ENCODE measurements at regions not wholly inside any gene's neighbourhood (a gene's known extent, or its start where the extent isn't known, plus 50 kb on each side); places are given as distances from the start of the nearest gene placed in this dataset.
A peak's percentile ranks its signal among the peaks of the same experiment; 100 is the strongest.
"Not testable (repeated sequence)": the region's sequence is repeated elsewhere in the genome, so short reads cannot be mapped to it uniquely, and the experiment has no call there.

- FAIRE-seq (no peak), DNase-seq (ENCODE audit: low spot score) (no peak)
Measured at GRCh38 chr10:55169493-55169892, 368.5 kb upstream of the PCDH15 start.

DNA sequence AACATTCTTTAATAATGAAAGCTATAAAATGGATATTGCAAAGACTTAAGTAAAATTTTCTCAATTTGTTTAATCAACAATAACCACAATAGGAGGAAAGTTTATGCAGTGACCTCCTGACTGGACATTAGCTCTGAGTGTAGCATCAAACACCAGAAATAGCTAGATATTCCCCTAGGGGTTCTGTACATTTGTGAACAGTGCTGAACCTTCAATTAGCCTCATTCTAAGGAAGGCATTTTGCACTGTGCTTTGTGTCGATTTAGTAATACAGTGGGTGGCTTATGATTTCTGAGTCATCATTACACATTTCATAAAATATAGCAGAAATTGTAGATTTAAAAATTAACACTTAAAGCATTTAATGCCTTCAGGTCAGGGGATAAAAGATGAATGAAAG is 367.3 kb upstream of the PCDH15 start:
- DNase-seq (ENCODE audit: low spot score) (no peak), FAIRE-seq (no peak)

DNA sequence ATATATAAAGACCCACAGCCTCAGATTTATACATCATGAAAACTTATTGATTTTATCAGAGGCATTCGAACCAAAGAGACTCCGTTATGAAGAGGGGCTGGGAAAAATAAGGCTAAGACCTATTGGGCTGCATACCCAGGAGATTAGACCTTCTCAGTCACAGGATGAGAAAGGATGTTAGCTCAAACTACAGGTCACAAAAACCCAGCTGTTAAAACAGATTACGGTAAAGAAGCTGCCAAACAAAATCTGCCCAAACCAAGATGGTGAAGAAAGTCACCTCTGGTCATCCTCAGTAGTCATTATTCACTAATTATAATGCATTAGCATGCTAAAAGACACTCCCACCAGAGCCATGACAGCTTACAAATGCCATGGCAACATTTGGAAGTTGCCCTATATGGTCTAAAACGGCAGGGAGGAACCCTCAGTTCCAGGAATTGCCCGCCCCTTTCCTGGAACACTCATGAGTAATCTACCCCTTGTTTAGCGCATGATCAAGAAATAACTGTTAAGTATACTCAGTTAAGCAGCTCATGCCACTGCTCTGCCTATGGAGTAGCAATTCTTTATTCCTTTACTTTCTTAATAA is 362.5 kb upstream of the PCDH15 start:
- FAIRE-seq (no peak), DNase-seq (ENCODE audit: low spot score) (no peak)

GRCh38 chr10:55162321-55162720 is 361.3 kb upstream of the PCDH15 start:
- not testable (repeated sequence) for DNase-seq (ENCODE audit: low spot score); FAIRE-seq

DNA sequence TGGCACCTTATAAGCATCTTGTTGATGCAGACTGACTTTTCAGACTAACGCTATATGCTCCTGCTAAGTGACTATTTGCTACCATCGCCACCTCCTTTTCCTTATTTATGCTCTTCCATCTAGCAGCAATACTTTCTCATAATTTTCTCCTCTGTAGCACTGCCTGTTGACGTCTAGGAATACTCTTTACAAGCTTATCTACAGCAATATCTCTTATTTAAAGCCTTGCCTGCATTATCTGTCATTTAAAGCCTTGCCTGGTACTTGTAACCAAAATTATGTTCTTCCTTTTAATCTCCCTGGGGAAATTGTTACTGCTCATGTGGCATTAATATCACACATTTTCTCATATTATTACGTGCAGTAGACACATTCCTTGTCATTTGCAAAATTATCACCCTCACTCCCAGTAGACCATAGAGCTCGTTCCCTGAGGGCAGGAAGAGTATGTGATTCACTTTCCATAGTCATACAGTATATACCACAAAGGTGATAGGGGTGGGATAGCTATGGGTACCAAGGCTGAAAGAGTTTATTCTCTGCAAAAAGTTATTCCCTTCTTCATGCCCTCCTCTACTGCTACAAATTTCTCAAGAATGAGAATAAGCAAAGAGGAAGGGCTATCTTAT is 359.7 kb upstream of the PCDH15 start:
- DNase-seq (ENCODE audit: low spot score) (no peak), FAIRE-seq (no peak)

- FAIRE-seq, result no peak
- no peak for DNase-seq (ENCODE audit: low spot score)
Measured at GRCh38 chr10:55158633-55159032, 357.6 kb upstream of the PCDH15 start.

DNA sequence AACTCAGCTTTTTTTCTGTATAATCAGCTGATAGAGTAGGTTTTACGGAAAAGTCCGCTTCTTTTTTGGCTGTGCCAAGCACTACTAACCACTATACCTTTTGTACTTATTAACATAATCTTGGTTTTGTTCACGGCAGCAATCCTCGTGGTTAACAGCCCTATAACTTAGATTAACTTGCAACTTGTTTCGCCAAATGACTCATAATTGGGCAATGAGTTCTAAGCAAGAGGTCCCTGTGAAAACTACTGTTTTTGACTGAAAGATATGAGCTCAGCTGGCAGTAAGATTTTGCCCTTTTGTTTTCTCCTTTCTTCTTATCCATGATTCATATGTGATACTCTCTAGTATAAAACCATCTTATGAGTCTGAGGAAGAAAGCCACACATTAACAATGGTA is 345.0 kb upstream of the PCDH15 start:
- peak; percentile 100 for FAIRE-seq
- DNase-seq (ENCODE audit: low spot score), result peak; percentile 93

- peak; percentile 87 for DNase-seq (ENCODE audit: low spot score)
Measured at GRCh38 chr10:55144001-55144400, 343.0 kb upstream of the PCDH15 start.

DNA sequence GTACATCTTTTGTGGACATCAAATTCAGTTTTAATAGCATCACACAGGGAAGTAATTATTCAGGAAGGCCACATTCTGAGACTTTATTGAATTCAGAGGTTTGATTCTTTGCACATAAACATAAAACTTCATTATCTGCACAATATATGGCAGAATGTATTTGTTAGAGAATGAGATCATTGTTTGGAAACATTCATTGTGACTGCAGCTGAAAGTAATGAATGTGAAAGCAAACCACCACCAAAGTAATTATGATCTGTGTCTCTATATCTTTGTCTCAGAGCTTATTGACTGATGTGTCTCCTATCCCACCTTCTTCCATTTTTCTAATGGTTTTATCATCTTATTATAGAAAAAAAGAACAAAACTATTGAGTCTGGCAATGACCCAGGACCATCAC is 340.9 kb upstream of the PCDH15 start:
- DNase-seq (ENCODE audit: low spot score) (no peak), FAIRE-seq (no peak)

More at GRCh38 chr10:55144001-55144400, 343.0 kb upstream of the PCDH15 start:
- FAIRE-seq, result peak; percentile 87

DNA sequence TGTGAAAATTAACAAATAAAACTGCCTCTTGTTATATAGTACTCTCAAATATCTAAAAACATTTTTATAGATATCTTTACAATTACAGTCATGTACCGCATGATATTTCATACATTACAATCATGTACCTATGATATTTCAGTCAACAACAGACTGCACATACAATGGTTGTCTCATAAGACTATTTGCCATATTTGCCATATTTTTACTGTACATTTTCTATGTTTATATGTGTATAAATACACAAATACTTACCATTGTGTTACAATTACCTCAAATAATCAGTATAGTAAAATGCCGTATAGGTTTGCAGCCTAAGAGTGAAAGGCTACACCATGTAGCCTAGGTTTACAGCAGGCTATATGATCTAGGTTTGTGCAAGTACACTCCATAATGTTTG is 336.0 kb upstream of the PCDH15 start:
- FAIRE-seq, result no peak
- DNase-seq (ENCODE audit: low spot score), result no peak

- FAIRE-seq (no peak), DNase-seq (ENCODE audit: low spot score) (no peak)
Measured at GRCh38 chr10:55104738-55105137, 303.7 kb upstream of the PCDH15 start.

GRCh38 chr10:55098452-55098851 is 297.4 kb upstream of the PCDH15 start:
- no peak for DNase-seq (ENCODE audit: low spot score)
- FAIRE-seq, result no peak

DNA sequence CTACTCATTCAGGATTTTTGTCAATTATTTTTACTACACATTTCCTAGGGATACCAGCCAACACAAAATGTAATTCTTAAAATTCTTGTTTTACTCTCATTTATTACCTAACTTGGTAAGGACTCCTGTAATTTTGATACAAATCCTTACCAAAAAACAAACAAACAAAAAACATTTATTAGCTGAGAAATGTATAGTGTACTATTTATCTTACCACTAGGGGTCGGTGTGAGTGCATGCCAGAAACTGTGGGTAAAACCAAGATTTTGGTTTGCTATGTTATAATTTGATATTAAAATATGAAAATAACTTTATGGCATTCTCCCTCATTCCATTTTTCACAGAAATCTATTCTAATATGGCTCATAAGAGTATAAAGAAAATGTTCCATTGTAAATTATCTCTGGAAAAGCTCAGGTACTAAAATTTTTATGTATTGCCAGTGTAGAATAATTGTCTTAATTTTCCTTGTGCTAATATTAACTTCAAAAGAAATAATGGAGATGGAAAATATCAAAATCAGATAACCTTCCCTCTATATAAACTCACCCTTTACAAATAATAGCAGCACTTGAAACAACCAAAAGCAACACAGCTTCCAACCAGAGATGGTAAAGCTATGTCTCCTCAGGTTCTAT is 290.8 kb upstream of the PCDH15 start:
- DNase-seq (ENCODE audit: low spot score), result peak; percentile 20
- peak; percentile 82 for FAIRE-seq

DNA sequence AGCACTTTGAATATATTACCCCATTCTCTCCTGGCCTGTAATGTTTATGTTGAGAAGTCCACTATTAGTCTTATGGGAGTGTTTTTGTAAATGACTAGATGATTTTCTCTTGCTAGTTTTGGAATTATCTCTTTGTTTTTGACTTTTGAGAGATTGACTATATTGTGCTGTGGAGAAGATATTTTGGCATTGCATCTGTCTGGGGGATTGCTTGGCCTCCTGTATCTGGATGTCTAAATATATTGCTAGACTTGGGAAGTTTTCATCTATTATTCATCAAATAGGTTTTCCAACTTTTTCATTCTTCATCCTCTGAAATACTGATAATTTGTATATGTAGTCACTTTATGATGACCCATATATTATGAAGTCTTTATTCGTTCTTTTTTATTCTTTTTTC is 277.1 kb upstream of the PCDH15 start:
- no peak for FAIRE-seq
- no peak for DNase-seq (ENCODE audit: low spot score)

DNA sequence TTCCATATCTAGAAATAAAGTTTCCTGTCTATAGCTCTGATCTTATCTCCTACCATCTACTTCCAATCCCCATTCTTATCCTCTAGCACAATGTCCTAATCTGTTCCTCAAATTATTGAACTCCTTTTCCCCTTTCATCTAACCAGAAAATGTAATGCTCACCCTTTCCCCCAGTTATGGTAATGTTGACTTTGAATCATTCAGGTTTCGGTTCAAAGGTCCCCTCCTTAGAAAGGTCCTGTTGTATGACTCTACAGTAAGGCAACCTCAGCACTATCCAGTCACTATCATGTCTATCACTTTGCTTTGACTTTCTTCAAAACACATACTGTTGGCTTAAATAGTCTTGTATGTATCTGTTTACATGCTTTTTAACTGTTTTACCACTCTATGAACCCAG is 264.2 kb upstream of the PCDH15 start:
- DNase-seq (ENCODE audit: low spot score), result no peak
- FAIRE-seq, result no peak

- no peak for FAIRE-seq
Measured at GRCh38 chr10:55063811-55064210, 262.8 kb upstream of the PCDH15 start.

DNA sequence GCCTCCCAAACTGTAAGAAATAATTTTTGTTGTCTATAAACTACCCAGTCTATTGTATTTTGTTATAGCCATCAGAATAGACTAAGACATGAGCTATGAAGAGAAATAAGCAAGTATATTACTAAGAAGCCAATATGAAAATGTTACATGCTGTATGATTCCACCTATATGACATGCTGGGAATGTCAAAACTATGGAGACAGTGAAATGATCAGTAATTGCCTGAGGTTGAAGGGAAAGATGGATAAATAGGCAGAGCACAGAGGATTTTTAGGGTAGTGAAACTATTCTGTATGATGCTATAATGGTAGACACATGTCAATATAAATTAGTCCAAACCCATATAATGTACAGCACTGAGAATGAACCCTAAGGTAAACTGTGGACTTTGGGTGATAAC is 261.3 kb upstream of the PCDH15 start:
- DNase-seq (ENCODE audit: low spot score) (no peak), FAIRE-seq (no peak)

More at GRCh38 chr10:55063811-55064210, 262.8 kb upstream of the PCDH15 start:
- DNase-seq (ENCODE audit: low spot score), result no peak

DNA sequence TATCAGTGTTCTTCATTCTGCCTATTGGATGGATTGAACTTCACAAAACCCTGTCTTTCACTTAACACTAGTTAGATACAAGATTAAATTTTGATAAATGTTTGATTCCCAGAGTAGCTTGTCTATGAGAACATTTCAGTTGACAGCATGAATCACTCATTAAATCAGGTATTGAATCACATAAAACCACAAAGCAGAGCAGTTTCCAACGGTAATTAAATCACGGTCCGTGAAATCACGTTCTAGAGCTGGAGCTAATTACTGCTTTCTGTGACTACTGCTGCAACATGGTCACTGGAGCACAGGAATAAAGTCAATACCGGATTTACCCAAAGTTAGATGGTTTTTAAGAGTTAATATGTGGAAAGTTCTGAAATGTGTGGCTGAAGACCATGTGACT is 257.8 kb upstream of the PCDH15 start:
- FAIRE-seq, result peak; percentile 8
- DNase-seq (ENCODE audit: low spot score), result no peak

DNA sequence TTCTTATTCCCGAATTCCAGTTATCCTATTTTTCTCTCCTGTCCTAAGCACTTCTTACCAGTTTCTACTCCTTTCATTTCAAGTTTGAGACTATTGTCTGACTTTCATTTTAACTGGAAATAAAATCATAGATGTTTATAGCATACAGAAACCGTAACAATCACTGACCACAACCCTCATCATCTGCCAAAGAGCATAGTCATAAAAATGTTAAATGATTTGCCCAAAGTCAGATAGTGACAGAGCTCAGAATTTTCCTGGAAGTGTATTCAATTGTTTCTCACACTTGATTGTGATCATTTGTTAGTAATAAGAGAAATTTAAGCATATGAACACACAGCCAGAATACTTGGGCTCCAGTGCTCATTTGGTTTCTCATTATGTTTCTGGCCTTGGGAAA is 250.5 kb upstream of the PCDH15 start:
- FAIRE-seq (no peak), DNase-seq (ENCODE audit: low spot score) (no peak)

- no peak for FAIRE-seq
- DNase-seq (ENCODE audit: low spot score), result no peak
Measured at GRCh38 chr10:55048830-55049498, 247.9 kb upstream of the PCDH15 start.

DNA sequence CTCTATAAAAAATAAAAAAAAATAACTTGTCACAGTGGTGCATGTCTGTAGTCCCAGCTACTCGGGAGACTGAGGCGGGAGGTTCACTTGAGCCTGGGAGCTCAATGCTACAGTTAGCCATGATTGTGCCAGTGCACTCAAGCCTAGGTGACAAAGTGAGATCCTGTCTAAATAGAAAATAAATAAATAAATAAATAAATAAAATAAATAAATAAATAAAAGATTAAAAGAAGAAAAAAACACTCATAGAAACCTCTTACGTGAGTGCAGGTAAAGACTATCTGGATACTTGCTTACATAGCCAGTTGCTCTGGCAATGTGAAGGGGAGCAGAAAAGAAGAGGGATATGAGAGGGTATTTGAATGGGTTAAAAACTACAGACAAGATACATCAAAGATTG is 242.5 kb upstream of the PCDH15 start:
- FAIRE-seq, result no peak
- DNase-seq (ENCODE audit: low spot score), result no peak

DNA sequence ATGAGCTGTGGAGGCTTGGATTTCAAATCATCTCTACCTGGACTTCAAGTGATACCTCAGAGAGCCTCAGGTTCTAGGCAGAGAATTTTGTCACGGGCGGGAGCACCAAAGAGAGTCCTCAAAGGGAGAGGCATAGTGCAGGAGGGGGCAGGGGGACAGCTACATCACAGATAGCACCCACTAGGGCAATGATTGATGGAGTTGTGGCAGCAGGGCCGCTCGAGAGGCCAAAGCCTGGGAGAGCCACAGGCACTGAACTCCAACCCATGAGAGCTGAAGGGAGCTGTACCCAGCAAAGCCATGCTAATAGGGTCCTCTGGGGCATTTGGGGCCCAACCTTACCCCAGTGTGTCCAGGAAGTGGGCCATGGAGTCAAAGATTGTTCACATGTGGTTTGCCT is 232.0 kb upstream of the PCDH15 start:
- FAIRE-seq (no peak), DNase-seq (ENCODE audit: low spot score) (no peak)
